ENCODE measurements at regions not wholly inside any gene's neighbourhood (a gene's known extent, or its start where the extent isn't known, plus 50 kb on each side); places are given as distances from the start of the nearest gene placed in this dataset.

DNA sequence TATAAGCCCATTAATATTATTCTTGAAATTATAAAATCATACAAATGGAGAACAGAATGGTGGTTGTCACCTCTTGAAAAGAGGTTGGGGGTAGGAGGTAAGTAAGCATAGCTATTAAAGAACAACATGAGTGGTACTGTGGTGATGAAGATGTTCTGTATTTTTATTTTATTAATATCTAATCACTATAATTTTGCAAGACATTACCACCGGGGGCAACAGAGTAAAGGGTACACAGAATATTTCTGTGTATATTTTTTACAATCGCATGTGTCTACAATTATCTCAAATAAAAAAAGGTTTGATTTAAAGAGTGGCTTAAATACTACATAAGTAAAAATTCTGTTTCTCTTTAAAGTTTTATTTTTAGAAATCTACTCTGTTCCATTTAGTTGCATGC, 557.8 kb downstream of the NXPH1 start:
- no peak overlapping the region for H3K27ac ChIP-seq
- H4K20me1 ChIP-seq (ENCODE audit: insufficient read depth, poor library complexity, severe bottlenecking), result no peaks in the 10 kb centered on the region
- DNase-seq (ENCODE audit: low spot score), result no peak
- H3K4me3 ChIP-seq, result no peak overlapping the region
- TF ChIP-seq EZH2 (IDR thresholded peaks at IDR 0.05; ENCODE audit: borderline replicate concordance) (no peak), EZH2phosphoT487 (IDR thresholded peaks at IDR 0.05; ENCODE audit: low read depth, severe bottlenecking, unreplicated experiment) (no peak)
- TF ChIP-seq, protein P1, sequence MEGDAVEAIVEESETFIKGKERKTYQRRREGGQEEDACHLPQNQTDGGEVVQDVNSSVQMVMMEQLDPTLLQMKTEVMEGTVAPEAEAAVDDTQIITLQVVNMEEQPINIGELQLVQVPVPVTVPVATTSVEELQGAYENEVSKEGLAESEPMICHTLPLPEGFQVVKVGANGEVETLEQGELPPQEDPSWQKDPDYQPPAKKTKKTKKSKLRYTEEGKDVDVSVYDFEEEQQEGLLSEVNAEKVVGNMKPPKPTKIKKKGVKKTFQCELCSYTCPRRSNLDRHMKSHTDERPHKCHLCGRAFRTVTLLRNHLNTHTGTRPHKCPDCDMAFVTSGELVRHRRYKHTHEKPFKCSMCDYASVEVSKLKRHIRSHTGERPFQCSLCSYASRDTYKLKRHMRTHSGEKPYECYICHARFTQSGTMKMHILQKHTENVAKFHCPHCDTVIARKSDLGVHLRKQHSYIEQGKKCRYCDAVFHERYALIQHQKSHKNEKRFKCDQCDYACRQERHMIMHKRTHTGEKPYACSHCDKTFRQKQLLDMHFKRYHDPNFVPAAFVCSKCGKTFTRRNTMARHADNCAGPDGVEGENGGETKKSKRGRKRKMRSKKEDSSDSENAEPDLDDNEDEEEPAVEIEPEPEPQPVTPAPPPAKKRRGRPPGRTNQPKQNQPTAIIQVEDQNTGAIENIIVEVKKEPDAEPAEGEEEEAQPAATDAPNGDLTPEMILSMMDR (IDR thresholded peaks at IDR 0.05; ENCODE audit: poor library complexity), result no peak
- no peaks in the 10 kb centered on the region for H3K79me2 ChIP-seq
- 88% methylated on average over 2 of the region's 2 CpGs for WGBS (ENCODE audit: low lambda C conversion rate, missing lambda C conversion rate)
- no peaks in the 10 kb centered on the region for H3K27me3 ChIP-seq
- H2AFZ ChIP-seq, result no peak overlapping the region
- no peaks in the 10 kb centered on the region for H3K4me1 ChIP-seq (ENCODE audit: insufficient read depth)
- no peaks in the 10 kb centered on the region for H3K9me2 ChIP-seq (replicated peaks; ENCODE audit: insufficient read depth)
- no peaks in the 10 kb centered on the region for H3K9me3 ChIP-seq (ENCODE audit: low read depth)
- H3K4me2 ChIP-seq, result no peak overlapping the region
- H3K36me3 ChIP-seq (replicated peaks; ENCODE audit: insufficient read depth, low read depth), result no peaks in the 10 kb centered on the region

DNA sequence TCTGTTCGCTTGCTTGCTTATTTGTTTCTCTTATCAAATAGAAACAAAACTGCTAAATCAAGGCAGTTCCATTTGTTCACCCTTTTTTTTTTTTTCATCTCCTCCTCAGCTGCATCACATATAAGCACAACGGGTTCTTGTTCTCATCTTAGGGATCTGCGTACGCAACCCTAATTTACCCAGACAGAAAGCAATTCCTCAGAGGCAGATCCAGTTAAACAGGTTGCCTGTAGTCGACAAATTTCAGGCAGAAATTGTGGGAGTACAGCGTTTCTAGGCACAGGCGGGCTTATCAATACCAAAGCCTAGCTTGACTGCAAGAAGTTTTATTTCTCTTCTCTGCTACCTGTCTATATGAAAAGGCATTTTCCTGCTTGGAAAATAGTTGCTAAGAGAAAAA, 565.4 kb downstream of the NXPH1 start:
- Histone ChIP-seq H3K36me3 (replicated peaks; ENCODE audit: insufficient read depth, low read depth) (no peaks in the 10 kb centered on the region), H3K9me2 (replicated peaks; ENCODE audit: insufficient read depth) (no peaks in the 10 kb centered on the region), H3K27me3 (no peaks in the 10 kb centered on the region), H3K79me2 (no peaks in the 10 kb centered on the region), H3K4me3 (no peak overlapping the region), H3K4me2 (no peak overlapping the region), H3K4me1 (ENCODE audit: insufficient read depth) (no peaks in the 10 kb centered on the region), H2AFZ (no peak overlapping the region), H3K9me3 (ENCODE audit: low read depth) (no peaks in the 10 kb centered on the region), H4K20me1 (ENCODE audit: insufficient read depth, poor library complexity, severe bottlenecking) (no peaks in the 10 kb centered on the region), H3K27ac (no peak overlapping the region)
- TF ChIP-seq, protein P1 (IDR thresholded peaks at IDR 0.05; ENCODE audit: poor library complexity), result no peak
- no peak for TF ChIP-seq EZH2phosphoT487 (IDR thresholded peaks at IDR 0.05; ENCODE audit: low read depth, severe bottlenecking, unreplicated experiment)
- TF ChIP-seq EZH2 (IDR thresholded peaks at IDR 0.05; ENCODE audit: borderline replicate concordance), result no peak
- WGBS (ENCODE audit: low lambda C conversion rate, missing lambda C conversion rate), result 67% methylated on average over 7 of the region's 7 CpGs
- DNase-seq (ENCODE audit: low spot score), result no peak

DNA sequence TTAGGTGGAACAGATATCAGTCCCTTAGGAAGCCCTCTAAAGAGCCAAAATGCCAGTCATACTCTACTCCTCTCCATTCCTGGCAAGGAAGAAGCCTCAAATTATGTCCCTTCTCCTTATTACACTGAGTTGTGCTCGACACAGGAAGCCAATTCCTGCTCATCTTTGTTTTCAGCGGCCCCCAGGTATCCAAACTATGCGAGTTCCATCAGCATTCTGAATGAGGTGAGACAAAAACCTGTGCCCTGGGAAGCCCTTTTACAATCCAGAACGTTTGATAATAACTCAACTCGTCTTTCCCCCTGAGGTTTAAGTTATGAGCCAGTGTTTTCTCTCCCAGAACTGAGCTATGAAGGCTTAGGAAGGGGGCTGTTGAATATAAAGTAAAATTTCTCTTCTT, 580.5 kb downstream of the NXPH1 start:
- Histone ChIP-seq H3K79me2 (no peaks in the 10 kb centered on the region), H3K36me3 (replicated peaks; ENCODE audit: insufficient read depth, low read depth) (no peaks in the 10 kb centered on the region), H3K9me3 (ENCODE audit: low read depth) (no peaks in the 10 kb centered on the region), H3K9me2 (replicated peaks; ENCODE audit: insufficient read depth) (no peaks in the 10 kb centered on the region), H3K27me3 (no peaks in the 10 kb centered on the region), H3K27ac (no peak overlapping the region), H3K4me1 (ENCODE audit: insufficient read depth) (no peaks in the 10 kb centered on the region), H3K4me2 (no peak overlapping the region), H4K20me1 (ENCODE audit: insufficient read depth, poor library complexity, severe bottlenecking) (no peaks in the 10 kb centered on the region), H3K4me3 (no peak overlapping the region), H2AFZ (no peak overlapping the region)
- 38% methylated on average over 5 of the region's 5 CpGs for WGBS (ENCODE audit: low lambda C conversion rate, missing lambda C conversion rate)
- DNase-seq (ENCODE audit: low spot score), result no peak
- TF ChIP-seq EZH2 (IDR thresholded peaks at IDR 0.05; ENCODE audit: borderline replicate concordance) (no peak), EZH2phosphoT487 (IDR thresholded peaks at IDR 0.05; ENCODE audit: low read depth, severe bottlenecking, unreplicated experiment) (no peak)
- TF ChIP-seq, protein P1 (IDR thresholded peaks at IDR 0.05; ENCODE audit: poor library complexity), result no peak

DNA sequence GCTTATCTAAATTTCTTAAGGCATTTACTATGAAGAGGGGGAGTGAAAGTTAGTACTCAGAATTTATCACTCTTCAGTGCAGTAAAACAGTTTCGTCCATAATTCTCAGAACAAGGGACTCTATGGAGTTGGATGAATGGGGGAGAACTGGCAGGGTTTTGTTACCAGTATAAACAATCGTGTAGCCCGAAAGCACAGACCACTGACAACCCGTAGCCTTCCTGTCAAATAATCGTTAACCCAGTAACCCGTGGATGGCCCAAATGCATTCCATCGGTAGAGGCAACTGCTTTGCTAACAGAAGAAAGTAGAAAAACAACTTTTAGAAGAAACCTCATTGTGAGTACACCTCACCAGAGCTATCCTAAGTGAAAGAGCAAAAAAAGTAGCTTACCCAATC, 583.9 kb downstream of the NXPH1 start:
- H3K9me2 ChIP-seq (replicated peaks; ENCODE audit: insufficient read depth), result no peaks in the 10 kb centered on the region
- H3K4me1 ChIP-seq (ENCODE audit: insufficient read depth), result no peaks in the 10 kb centered on the region
- H3K79me2 ChIP-seq, result no peaks in the 10 kb centered on the region
- H2AFZ ChIP-seq, result no peak overlapping the region
- TF ChIP-seq EZH2phosphoT487 (IDR thresholded peaks at IDR 0.05; ENCODE audit: low read depth, severe bottlenecking, unreplicated experiment) (no peak), EZH2 (IDR thresholded peaks at IDR 0.05; ENCODE audit: borderline replicate concordance) (no peak)
- TF ChIP-seq, protein P1 (IDR thresholded peaks at IDR 0.05; ENCODE audit: poor library complexity), result no peak
- no peaks in the 10 kb centered on the region for H3K27me3 ChIP-seq
- no peak overlapping the region for H3K27ac ChIP-seq
- DNase-seq (ENCODE audit: low spot score), result no peak
- 85% methylated on average over 7 of the region's 7 CpGs for WGBS (ENCODE audit: low lambda C conversion rate, missing lambda C conversion rate)
- H3K4me3 ChIP-seq, result no peak overlapping the region
- H4K20me1 ChIP-seq (ENCODE audit: insufficient read depth, poor library complexity, severe bottlenecking), result no peaks in the 10 kb centered on the region
- no peaks in the 10 kb centered on the region for H3K9me3 ChIP-seq (ENCODE audit: low read depth)
- no peak overlapping the region for H3K4me2 ChIP-seq
- H3K36me3 ChIP-seq (replicated peaks; ENCODE audit: insufficient read depth, low read depth), result no peaks in the 10 kb centered on the region

All from hepatocyte (in vitro differentiated cells).